ENCODE measurements at regions not wholly inside any gene's neighbourhood (a gene's known extent, or its start where the extent isn't known, plus 50 kb on each side); places are given as distances from the start of the nearest gene placed in this dataset.

- no peaks in the 10 kb centered on the region for H3K9me3 ChIP-seq (ENCODE audit: low read length)
- no peaks in the 10 kb centered on the region for H3K9me2 ChIP-seq (ENCODE audit: low read depth, low read length)
- no peak overlapping the region for H3K27ac ChIP-seq (ENCODE audit: low read depth, low read length, poor library complexity, severe bottlenecking)
- no peak overlapping the region for H3K4me3 ChIP-seq (ENCODE audit: low read depth, low read length, poor library complexity, severe bottlenecking)
- no peaks in the 10 kb centered on the region for H3K27me3 ChIP-seq (ENCODE audit: insufficient read depth, low read length)
- no peak overlapping the region for H2AFZ ChIP-seq (ENCODE audit: low read length)
- H3K4me1 ChIP-seq (ENCODE audit: insufficient read depth, low read length, severe bottlenecking): peaks cover 26% of the 10 kb centered on the region
- H3K4me2 ChIP-seq (ENCODE audit: low read length): no peak overlapping the region
- no peaks in the 10 kb centered on the region for H4K20me1 ChIP-seq (ENCODE audit: insufficient read depth, low read length)
- no peaks in the 10 kb centered on the region for H3F3A ChIP-seq (ENCODE audit: insufficient read depth, low read length)
- peaks cover 16% of the 10 kb centered on the region for H3K36me3 ChIP-seq (ENCODE audit: insufficient read depth, low read length)
- H3K9ac ChIP-seq (ENCODE audit: low read length): no peak overlapping the region
- TF ChIP-seq EZH2 (IDR thresholded peaks at IDR 0.05; ENCODE audit: borderline replicate concordance, low read length): no peak
- H3K79me2 ChIP-seq (ENCODE audit: insufficient read depth, low read length): peaks cover 30% of the 10 kb centered on the region
Measured at GRCh38 chrX:51804741-51805140, 61.5 kb downstream of the GSPT2 start.

- Histone ChIP-seq H3K4me2 (ENCODE audit: low read length) (no peak overlapping the region), H3K36me3 (ENCODE audit: insufficient read depth, low read length) (peaks cover 14% of the 10 kb centered on the region), H3K9me3 (ENCODE audit: low read length) (no peaks in the 10 kb centered on the region), H3K27me3 (ENCODE audit: insufficient read depth, low read length) (no peaks in the 10 kb centered on the region), H4K20me1 (ENCODE audit: insufficient read depth, low read length) (no peaks in the 10 kb centered on the region), H3K4me3 (ENCODE audit: low read depth, low read length, poor library complexity, severe bottlenecking) (no peak overlapping the region), H3F3A (ENCODE audit: insufficient read depth, low read length) (no peaks in the 10 kb centered on the region), H3K9me2 (ENCODE audit: low read depth, low read length) (no peaks in the 10 kb centered on the region), H3K4me1 (ENCODE audit: insufficient read depth, low read length, severe bottlenecking) (no peaks in the 10 kb centered on the region), H3K27ac (ENCODE audit: low read depth, low read length, poor library complexity, severe bottlenecking) (no peak overlapping the region), H2AFZ (ENCODE audit: low read length) (no peak overlapping the region), H3K9ac (ENCODE audit: low read length) (no peak overlapping the region), H3K79me2 (ENCODE audit: insufficient read depth, low read length) (peaks cover 16% of the 10 kb centered on the region; the same call in 1 of the 2 replicates)
- no peak for TF ChIP-seq EZH2 (IDR thresholded peaks at IDR 0.05; ENCODE audit: borderline replicate concordance, low read length)
- no peak for TF ChIP-seq CTCF (IDR thresholded peaks at IDR 0.05; ENCODE audit: low read length)
Measured at GRCh38 chrX:51813886-51814460, 70.7 kb downstream of the GSPT2 start.

GRCh38 chrX:51824061-51824460 is 69.4 kb upstream of the MAGED1 start:
- H4K20me1 ChIP-seq (ENCODE audit: insufficient read depth, low read length): no peaks in the 10 kb centered on the region
- H3K79me2 ChIP-seq (ENCODE audit: insufficient read depth, low read length): peaks cover 13% of the 10 kb centered on the region; the same call in 1 of the 2 replicates
- peaks cover 3% of the 10 kb centered on the region for H3K36me3 ChIP-seq (ENCODE audit: insufficient read depth, low read length)
- TF ChIP-seq CTCF (IDR thresholded peaks at IDR 0.05; ENCODE audit: low read length): no peak
- TF ChIP-seq EZH2 (IDR thresholded peaks at IDR 0.05; ENCODE audit: borderline replicate concordance, low read length): no peak
- no peaks in the 10 kb centered on the region for H3K9me3 ChIP-seq (ENCODE audit: low read length)
- no peak overlapping the region for H3K4me2 ChIP-seq (ENCODE audit: low read length)
- no peaks in the 10 kb centered on the region for H3K9me2 ChIP-seq (ENCODE audit: low read depth, low read length)
- H3K27me3 ChIP-seq (ENCODE audit: insufficient read depth, low read length): no peaks in the 10 kb centered on the region
- no peak overlapping the region for H3K27ac ChIP-seq (ENCODE audit: low read depth, low read length, poor library complexity, severe bottlenecking)
- H3K9ac ChIP-seq (ENCODE audit: low read length): no peak overlapping the region
- no peaks in the 10 kb centered on the region for H3F3A ChIP-seq (ENCODE audit: insufficient read depth, low read length)
- no peak overlapping the region for H2AFZ ChIP-seq (ENCODE audit: low read length)
- H3K4me1 ChIP-seq (ENCODE audit: insufficient read depth, low read length, severe bottlenecking): no peaks in the 10 kb centered on the region
- no peak overlapping the region for H3K4me3 ChIP-seq (ENCODE audit: low read depth, low read length, poor library complexity, severe bottlenecking)

- Histone ChIP-seq H3K9me3 (ENCODE audit: low read length) (no peaks in the 10 kb centered on the region), H4K20me1 (ENCODE audit: insufficient read depth, low read length) (no peaks in the 10 kb centered on the region), H3K9ac (ENCODE audit: low read length) (no peak overlapping the region), H3K4me3 (ENCODE audit: low read depth, low read length, poor library complexity, severe bottlenecking) (no peak overlapping the region), H3K9me2 (ENCODE audit: low read depth, low read length) (no peaks in the 10 kb centered on the region), H3K27me3 (ENCODE audit: insufficient read depth, low read length) (no peaks in the 10 kb centered on the region), H3F3A (ENCODE audit: insufficient read depth, low read length) (no peaks in the 10 kb centered on the region), H3K36me3 (ENCODE audit: insufficient read depth, low read length) (no peaks in the 10 kb centered on the region), H3K4me1 (ENCODE audit: insufficient read depth, low read length, severe bottlenecking) (no peaks in the 10 kb centered on the region), H3K27ac (ENCODE audit: low read depth, low read length, poor library complexity, severe bottlenecking) (no peak overlapping the region), H3K79me2 (ENCODE audit: insufficient read depth, low read length) (peaks cover 13% of the 10 kb centered on the region; the same call in 1 of the 2 replicates), H3K4me2 (ENCODE audit: low read length) (no peak overlapping the region), H2AFZ (ENCODE audit: low read length) (no peak overlapping the region)
- TF ChIP-seq EZH2 (IDR thresholded peaks at IDR 0.05; ENCODE audit: borderline replicate concordance, low read length): no peak
- no peak for TF ChIP-seq CTCF (IDR thresholded peaks at IDR 0.05; ENCODE audit: low read length)
Measured at GRCh38 chrX:51825436-51825835, 68.0 kb upstream of the MAGED1 start.

Measured in OCI-LY1 (cell line).